WI38 (cell line): ENCODE measurements at regions not wholly inside any gene's neighbourhood (a gene's known extent, or its start where the extent isn't known, plus 50 kb on each side); places are given as distances from the start of the nearest gene placed in this dataset.
A peak's percentile ranks its signal among the peaks of the same experiment; 100 is the strongest.

Source experiments
- H3K4me3 ChIP-seq: 2 replicates; pipeline ENCODE4 v1.5.1; 2011; ENCODE audit warnings: low read depth, mild to moderate bottlenecking, control low read depth, low read length
- TF ChIP-seq, protein P1 (sequence below): IDR thresholded peaks from 2 replicates; pipeline ENCODE4 v1.5.1; 2012; ENCODE audit warnings: low read depth, mild to moderate bottlenecking, control low read depth, low read length

DNA sequence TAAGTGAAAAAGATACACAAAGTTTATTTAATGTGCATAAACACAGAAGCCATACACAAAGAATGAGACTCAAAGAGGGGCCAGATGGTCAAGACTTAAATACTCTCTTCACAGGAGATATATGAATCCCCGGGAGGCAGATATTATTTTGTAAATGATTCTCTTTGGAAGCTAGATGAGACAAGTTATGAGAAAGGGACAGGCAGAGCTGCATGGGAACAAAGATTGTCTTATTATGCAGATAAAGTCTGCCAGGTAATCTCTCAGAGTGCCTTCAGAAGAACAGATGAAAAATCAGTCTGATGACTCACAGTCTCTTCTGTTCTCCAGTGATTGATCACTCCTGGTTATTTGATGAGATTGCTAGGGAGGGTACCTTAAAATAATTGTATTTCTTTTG is 89.0 kb downstream of the NAF1 start:
- TF ChIP-seq, protein P1, sequence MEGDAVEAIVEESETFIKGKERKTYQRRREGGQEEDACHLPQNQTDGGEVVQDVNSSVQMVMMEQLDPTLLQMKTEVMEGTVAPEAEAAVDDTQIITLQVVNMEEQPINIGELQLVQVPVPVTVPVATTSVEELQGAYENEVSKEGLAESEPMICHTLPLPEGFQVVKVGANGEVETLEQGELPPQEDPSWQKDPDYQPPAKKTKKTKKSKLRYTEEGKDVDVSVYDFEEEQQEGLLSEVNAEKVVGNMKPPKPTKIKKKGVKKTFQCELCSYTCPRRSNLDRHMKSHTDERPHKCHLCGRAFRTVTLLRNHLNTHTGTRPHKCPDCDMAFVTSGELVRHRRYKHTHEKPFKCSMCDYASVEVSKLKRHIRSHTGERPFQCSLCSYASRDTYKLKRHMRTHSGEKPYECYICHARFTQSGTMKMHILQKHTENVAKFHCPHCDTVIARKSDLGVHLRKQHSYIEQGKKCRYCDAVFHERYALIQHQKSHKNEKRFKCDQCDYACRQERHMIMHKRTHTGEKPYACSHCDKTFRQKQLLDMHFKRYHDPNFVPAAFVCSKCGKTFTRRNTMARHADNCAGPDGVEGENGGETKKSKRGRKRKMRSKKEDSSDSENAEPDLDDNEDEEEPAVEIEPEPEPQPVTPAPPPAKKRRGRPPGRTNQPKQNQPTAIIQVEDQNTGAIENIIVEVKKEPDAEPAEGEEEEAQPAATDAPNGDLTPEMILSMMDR: no peak

GRCh38 chr4:163072222-163072621 is 94.5 kb downstream of the NAF1 start:
- no peak overlapping the region for H3K4me3 ChIP-seq
- TF ChIP-seq, protein P1: no peak

More for the DNA sequence above, 89.0 kb downstream of the NAF1 start:
- no peak overlapping the region for H3K4me3 ChIP-seq

- no peak overlapping the region for H3K4me3 ChIP-seq
- TF ChIP-seq, protein P1: no peak
Observed at GRCh38 chr4:163071308-163071707, 95.4 kb downstream of the NAF1 start.

DNA sequence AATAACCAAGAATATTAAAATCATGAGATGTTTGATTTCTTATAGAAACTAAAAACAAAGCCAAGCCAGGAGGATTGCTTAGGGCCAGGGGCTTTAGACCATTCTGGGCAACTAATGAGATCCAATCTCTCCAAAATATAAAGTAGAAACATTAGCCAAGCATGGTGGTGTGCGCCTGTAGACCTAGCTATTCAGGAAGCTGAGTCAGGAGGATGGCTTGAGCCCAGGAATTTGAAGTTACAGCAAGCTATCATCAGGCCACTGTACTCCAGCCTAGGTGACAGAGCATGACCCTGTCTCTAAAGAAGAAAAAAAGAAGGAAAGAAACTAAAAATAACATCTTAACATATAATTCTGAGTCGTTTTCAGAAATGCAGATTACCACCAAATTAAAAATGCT is 96.7 kb downstream of the NAF1 start:
- no peak overlapping the region for H3K4me3 ChIP-seq
- TF ChIP-seq, protein P1: no peak

DNA sequence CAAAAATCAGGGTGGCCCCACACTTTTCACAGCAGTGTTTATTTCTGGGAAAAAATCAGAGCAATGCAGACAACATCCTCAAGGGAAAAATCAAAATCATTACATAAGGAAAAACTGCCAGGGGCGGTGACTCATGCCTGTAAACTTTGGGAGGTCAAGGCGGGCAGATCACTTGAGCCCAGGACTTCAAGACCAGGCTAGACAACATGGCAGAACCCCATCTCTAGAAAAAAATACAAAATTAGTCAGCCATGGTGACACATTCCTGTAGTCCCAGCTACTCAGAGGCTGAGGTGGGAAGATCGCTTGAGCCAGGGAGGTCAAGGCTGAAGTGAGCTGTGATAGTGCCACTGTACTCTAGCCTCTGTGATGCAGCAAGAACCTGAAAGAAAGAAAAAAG is 102.8 kb downstream of the NAF1 start:
- TF ChIP-seq, protein P1: no peak
- no peak overlapping the region for H3K4me3 ChIP-seq

DNA sequence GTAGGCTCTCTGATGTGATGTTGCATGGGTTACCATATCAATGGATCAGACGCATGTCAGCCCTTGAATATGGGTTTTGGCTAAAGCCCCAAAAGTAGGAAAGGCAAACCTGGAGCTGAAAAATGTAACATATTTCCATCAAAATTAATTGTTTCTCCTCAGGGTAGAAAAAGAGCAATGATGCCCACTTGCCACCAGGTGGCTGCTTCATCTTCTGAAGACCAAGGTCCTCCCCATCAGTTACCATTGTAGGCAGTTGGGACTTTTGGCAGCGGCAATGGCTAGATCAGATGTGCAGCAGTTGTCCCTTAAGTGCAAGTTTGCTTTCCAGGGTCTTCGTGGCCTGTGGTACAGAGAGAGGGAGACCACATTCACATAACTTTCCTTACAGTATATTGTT is 118.2 kb downstream of the NAF1 start:
- no peak overlapping the region for H3K4me3 ChIP-seq
- TF ChIP-seq, protein P1: peak; percentile 54

DNA sequence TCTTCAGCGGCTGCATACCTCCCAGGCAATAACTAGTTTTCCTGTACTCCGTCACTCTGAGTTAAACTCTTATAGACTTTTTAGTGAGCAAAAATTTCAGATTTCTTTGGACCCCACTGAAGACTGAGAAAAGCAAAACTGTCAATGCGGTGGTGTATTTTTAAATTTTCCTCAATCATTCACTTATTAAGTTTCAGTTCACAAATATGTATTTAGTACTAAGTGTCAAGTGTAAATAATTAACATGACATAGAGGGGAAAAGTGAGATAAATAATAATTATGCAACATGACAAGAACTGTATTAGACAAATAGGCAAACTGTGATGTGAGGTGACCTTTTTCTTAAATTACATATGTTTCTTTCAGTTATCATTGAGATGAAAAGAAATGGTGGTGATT is 124.4 kb downstream of the NAF1 start:
- no peak overlapping the region for H3K4me3 ChIP-seq
- TF ChIP-seq, protein P1: no peak
